IMR-90 (cell line): ENCODE measurements at regions not wholly inside any gene's neighbourhood (a gene's known extent, or its start where the extent isn't known, plus 50 kb on each side); places are given as distances from the start of the nearest gene placed in this dataset.

Source experiments
- ATAC-seq: fragments of 200-7000 bp; cut with Tn5 transposase; 2 replicates; pipeline ENCODE4 v1.9.1; 2020; ENCODE audit warnings: low read depth, mild to moderate bottlenecking, moderate library complexity
- BruUV-seq: library from RNA; stranded (reverse); fragments of 400-500 nt; replicated peaks from 2 replicates; lab custom pipeline; 2021; lab: Mats Ljungman, UMichigan
- CTCF ChIA-PET: fragments of 300-600 bp; formaldehyde crosslinking; extraction: SDS; loops from one replicate; lab custom pipeline; 2021; ENCODE audit warnings: antibody characterized with exemption; lab: Yijun Ruan, JAX
- POLR2A ChIA-PET: fragments of 300-600 bp; sonication (Branson Sonifier 250); formaldehyde crosslinking; loops from one replicate; lab custom pipeline; 2022; ENCODE audit warnings: antibody characterized with exemption; ENCODE audit not compliant: unreplicated experiment; lab: Charles Lee
- DNase-seq: peaks from one replicate; pipeline ENCODE4 v3.0.0; 2013
- H2AFZ ChIP-seq: replicated peaks from 2 replicates; pipeline ENCODE3; 2013; ENCODE audit warnings: low read length, mild to moderate bottlenecking; ENCODE audit not compliant: poor library complexity
- H2AK5ac ChIP-seq: 2 replicates; pipeline ENCODE4 v1.6.1; 2013; ENCODE audit warnings: low read depth, low read length, inconsistent platforms
- H2AK9ac ChIP-seq: replicated peaks from 2 replicates; pipeline ENCODE3; 2013; ENCODE audit warnings: mild to moderate bottlenecking, low read depth, low read length, moderate library complexity; ENCODE audit not compliant: poor library complexity
- H2BK120ac ChIP-seq: 2 replicates; pipeline ENCODE4 v1.6.1; 2013; ENCODE audit warnings: low read depth, low read length, inconsistent platforms
- H2BK15ac ChIP-seq: 3 replicates; pipeline ENCODE4 v1.6.1; 2013; ENCODE audit warnings: low read depth, low read length, inconsistent platforms
- H2BK20ac ChIP-seq: 2 replicates; pipeline ENCODE4 v1.6.1; 2013; ENCODE audit warnings: low read depth, mild to moderate bottlenecking, inconsistent platforms, low read length, moderate library complexity
- H2BK5ac ChIP-seq: 2 replicates; pipeline ENCODE4 v1.6.1; 2013; ENCODE audit warnings: mild to moderate bottlenecking, low read depth, low read length, inconsistent platforms; ENCODE audit not compliant: poor library complexity, severe bottlenecking
- H3K14ac ChIP-seq: replicated peaks from 2 replicates; pipeline ENCODE4 v1.6.1; 2013; ENCODE audit warnings: low read depth, low read length, inconsistent platforms
- H3K18ac ChIP-seq: 2 replicates; pipeline ENCODE4 v1.6.1; 2013; ENCODE audit warnings: low read depth, low read length, control low read depth
- H3K23ac ChIP-seq: 2 replicates; pipeline ENCODE4 v1.6.1; 2013; ENCODE audit warnings: low read depth, low read length, inconsistent platforms
- H3K27ac ChIP-seq: 2 replicates; pipeline ENCODE4 v1.5.1; 2013; ENCODE audit warnings: mild to moderate bottlenecking, control low read depth, low read length; ENCODE audit not compliant: insufficient read depth
- H3K27me3 ChIP-seq: 2 replicates; pipeline ENCODE4 v1.6.1; 2013; ENCODE audit warnings: low read length; ENCODE audit not compliant: control insufficient read depth, insufficient read depth
- H3K36me3 ChIP-seq: 2 replicates; pipeline ENCODE4 v1.6.1; 2013; ENCODE audit warnings: low read length, mixed read lengths; ENCODE audit not compliant: control insufficient read depth, insufficient read depth
- H3K4ac ChIP-seq: 2 replicates; pipeline ENCODE4 v1.6.1; 2013; ENCODE audit warnings: low read depth, low read length, inconsistent platforms
- H3K4me1 ChIP-seq: 2 replicates; pipeline ENCODE4 v1.6.1; 2013; ENCODE audit warnings: low read length, mixed read lengths; ENCODE audit not compliant: control insufficient read depth, insufficient read depth
- H3K4me2 ChIP-seq: 2 replicates; pipeline ENCODE4 v1.6.1; 2013; ENCODE audit warnings: low read depth, mild to moderate bottlenecking, control low read depth, low read length, moderate library complexity
- H3K4me3 ChIP-seq: 2 replicates; pipeline ENCODE4 v1.5.1; 2013; ENCODE audit warnings: low read depth, mild to moderate bottlenecking, control low read depth, low read length, moderate library complexity; ENCODE audit not compliant: insufficient read depth
- H3K56ac ChIP-seq: 2 replicates; pipeline ENCODE4 v1.6.1; 2013; ENCODE audit warnings: low read length, inconsistent platforms; ENCODE audit not compliant: insufficient read depth; ENCODE audit errors: extremely low read depth
- H3K79me1 ChIP-seq, 2 experiments: 2 replicates each; pipeline ENCODE4 v1.6.1; 2013; ENCODE audit warnings: low read length in 2 of 2, inconsistent platforms in 1 of 2, low read depth in 1 of 2
- H3K9ac ChIP-seq: 2 replicates; pipeline ENCODE4 v1.6.1; 2013; ENCODE audit warnings: low read depth, low read length, control low read depth
- H3K9me1 ChIP-seq: 2 replicates; pipeline ENCODE4 v1.6.1; 2013; ENCODE audit warnings: low read length, inconsistent platforms; ENCODE audit not compliant: insufficient read depth
- H3K9me3 ChIP-seq: 2 replicates; pipeline ENCODE4 v1.6.1; 2013; ENCODE audit warnings: low read length; ENCODE audit not compliant: control insufficient read depth, insufficient read depth
- H4K20me1 ChIP-seq: 2 replicates; pipeline ENCODE4 v1.6.1; 2013; ENCODE audit warnings: low read length, inconsistent platforms; ENCODE audit not compliant: insufficient read depth
- H4K5ac ChIP-seq: 2 replicates; pipeline ENCODE4 v1.6.1; 2013; ENCODE audit warnings: mild to moderate bottlenecking, low read depth, low read length, control low read depth
- H4K8ac ChIP-seq, 2 experiments: 2 replicates each; pipeline ENCODE4 v1.6.1; 2013; ENCODE audit warnings: low read depth in 2 of 2, low read length in 2 of 2, control low read depth in 1 of 2, inconsistent platforms in 1 of 2
- H4K91ac ChIP-seq: 2 replicates; pipeline ENCODE4 v1.6.1; 2013; ENCODE audit warnings: low read depth, low read length, inconsistent platforms; ENCODE audit not compliant: insufficient read depth
- BHLHE40 ChIP-seq: fragments of 150-350 bp; IDR thresholded peaks from 2 replicates; pipeline ENCODE4 v1.6.1; 2016; ENCODE audit warnings: mild to moderate bottlenecking, low read depth, low read length
- ELK1 ChIP-seq: fragments of 150-350 bp; IDR thresholded peaks from 2 replicates; pipeline ENCODE4 v1.6.1; 2016; ENCODE audit warnings: low read depth, mild to moderate bottlenecking, low read length, moderate library complexity, borderline replicate concordance
- WGBS, 2 experiments: methylation state at CpG; one replicate each; pipeline versions ENCODE4 v1.1.5 to v1.1.7; 2013; ENCODE audit warnings: missing lambda C conversion rate in 2 of 2; ENCODE audit not compliant: insufficient read length in 1 of 2; ENCODE audit errors: extremely low coverage in 2 of 2; 5-methylcytosine and 5-hydroxymethylcytosine counted together
- dilution Hi-C: fragments of 300-500 bp; cut with HindIII; formaldehyde crosslinking; loops from one replicate; pipeline ENCODE4 v1.14.3; 2018; ENCODE audit warnings: low sequenced_read_pairs; ENCODE audit not compliant: unreplicated experiment
- in situ Hi-C: fragments of 300-500 bp; cut with MboI; formaldehyde crosslinking; loops from 3 replicates; pipeline ENCODE4 v1.14.3; 2019; ENCODE audit warnings: low sequenced_read_pairs, inconsistent platforms, mixed read lengths
- intact Hi-C: fragments of 100-400 bp; cut with micrococcal nuclease; formaldehyde crosslinking; loops from 2 replicates; pipeline ENCODE4 v1.10.0; 2022
- TF ChIP-seq, protein P1 (sequence below): conservative IDR thresholded peaks from 2 replicates; pipeline ENCODE4 v1.5.1; 2012; ENCODE audit warnings: mild to moderate bottlenecking, low read depth, low read length, improper control_type of control experiment
- TF ChIP-seq, protein P2 (sequence below): fragments of 150-350 bp; IDR thresholded peaks from 2 replicates; pipeline ENCODE4 v1.6.1; 2017; ENCODE audit warnings: mild to moderate bottlenecking, antibody characterized with exemption, low read length, low read depth

DNA sequence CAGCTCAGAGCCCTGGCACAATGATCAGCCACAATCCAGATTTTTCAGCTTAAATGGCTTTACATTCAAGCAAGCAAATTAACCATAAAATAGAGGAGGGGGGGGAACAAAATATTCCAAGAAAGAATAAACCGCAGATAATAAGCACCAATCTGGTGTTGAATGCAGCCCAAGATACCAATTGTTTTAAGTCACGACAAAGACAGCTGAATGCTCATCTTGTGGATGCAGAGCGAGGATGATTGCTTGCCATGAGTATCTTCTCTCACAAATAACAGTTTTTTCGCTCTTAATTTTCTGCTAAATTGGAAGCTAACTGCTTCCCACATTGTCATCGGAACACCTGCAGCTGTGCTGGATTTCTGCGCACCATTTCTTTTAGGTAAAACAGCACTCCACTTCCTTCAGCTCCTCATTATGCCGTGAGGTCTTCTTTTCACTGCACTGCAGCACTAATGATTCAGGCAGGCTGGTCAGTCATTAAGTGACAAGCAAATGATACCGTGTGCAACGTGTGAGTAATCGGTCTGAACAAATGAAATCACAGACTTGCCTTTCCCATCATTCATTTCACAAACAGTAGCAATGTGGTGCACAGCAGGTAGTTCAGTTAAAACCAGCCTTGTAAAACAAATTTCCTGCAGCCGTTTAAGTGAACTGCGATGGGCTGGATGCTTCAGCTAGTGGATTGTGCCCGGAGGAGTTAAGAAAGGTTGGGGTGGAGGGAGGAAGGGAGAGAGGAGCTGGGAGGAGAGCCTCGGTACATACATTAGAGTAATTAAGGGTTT lies 106.4 kb upstream of the CDCA7L start:
- Histone ChIP-seq H4K20me1 (no peaks in the 10 kb centered on the region), H2AFZ (no peak overlapping the region), H3K4me2 (no peak overlapping the region), H3K18ac (no peak overlapping the region), H3K4ac (no peak overlapping the region), H3K9me3 (no peaks in the 10 kb centered on the region), H4K5ac (no peak overlapping the region), H3K23ac (no peak overlapping the region), H3K9ac (no peak overlapping the region), H3K79me1 (no peaks in the 10 kb centered on the region), H2AK9ac (no peak overlapping the region), H3K9me1 (no peaks in the 10 kb centered on the region), H3K27me3 (no peaks in the 10 kb centered on the region), H2BK20ac (no peak overlapping the region), H4K8ac (no peak overlapping the region), H2BK5ac (no peak overlapping the region), H3K56ac (no peak overlapping the region), H2BK15ac (no peak overlapping the region), H3K36me3 (no peaks in the 10 kb centered on the region), H3K14ac (no peak overlapping the region), H2AK5ac (no peak overlapping the region), H3K4me1 (no peaks in the 10 kb centered on the region), H2BK120ac (no peak overlapping the region), H3K27ac (no peak overlapping the region), H3K4me3 (no peak overlapping the region), H4K91ac (no peak overlapping the region)
- TF ChIP-seq, protein P1, sequence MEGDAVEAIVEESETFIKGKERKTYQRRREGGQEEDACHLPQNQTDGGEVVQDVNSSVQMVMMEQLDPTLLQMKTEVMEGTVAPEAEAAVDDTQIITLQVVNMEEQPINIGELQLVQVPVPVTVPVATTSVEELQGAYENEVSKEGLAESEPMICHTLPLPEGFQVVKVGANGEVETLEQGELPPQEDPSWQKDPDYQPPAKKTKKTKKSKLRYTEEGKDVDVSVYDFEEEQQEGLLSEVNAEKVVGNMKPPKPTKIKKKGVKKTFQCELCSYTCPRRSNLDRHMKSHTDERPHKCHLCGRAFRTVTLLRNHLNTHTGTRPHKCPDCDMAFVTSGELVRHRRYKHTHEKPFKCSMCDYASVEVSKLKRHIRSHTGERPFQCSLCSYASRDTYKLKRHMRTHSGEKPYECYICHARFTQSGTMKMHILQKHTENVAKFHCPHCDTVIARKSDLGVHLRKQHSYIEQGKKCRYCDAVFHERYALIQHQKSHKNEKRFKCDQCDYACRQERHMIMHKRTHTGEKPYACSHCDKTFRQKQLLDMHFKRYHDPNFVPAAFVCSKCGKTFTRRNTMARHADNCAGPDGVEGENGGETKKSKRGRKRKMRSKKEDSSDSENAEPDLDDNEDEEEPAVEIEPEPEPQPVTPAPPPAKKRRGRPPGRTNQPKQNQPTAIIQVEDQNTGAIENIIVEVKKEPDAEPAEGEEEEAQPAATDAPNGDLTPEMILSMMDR = no peak
- TF ChIP-seq BHLHE40 (no peak), ELK1 (no peak)
- TF ChIP-seq, protein P2, sequence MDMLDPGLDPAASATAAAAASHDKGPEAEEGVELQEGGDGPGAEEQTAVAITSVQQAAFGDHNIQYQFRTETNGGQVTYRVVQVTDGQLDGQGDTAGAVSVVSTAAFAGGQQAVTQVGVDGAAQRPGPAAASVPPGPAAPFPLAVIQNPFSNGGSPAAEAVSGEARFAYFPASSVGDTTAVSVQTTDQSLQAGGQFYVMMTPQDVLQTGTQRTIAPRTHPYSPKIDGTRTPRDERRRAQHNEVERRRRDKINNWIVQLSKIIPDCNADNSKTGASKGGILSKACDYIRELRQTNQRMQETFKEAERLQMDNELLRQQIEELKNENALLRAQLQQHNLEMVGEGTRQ = no peak
- CTCF ChIA-PET = interaction anchor here (0.6 to 1.8 kb wide), 2 partner anchors 31 to 555 kb away, joined by 3 to 6 read pairs; no protein-coding TSS in a partner anchor
- in situ Hi-C loops = no loop called here
- intact Hi-C loops = no loop called here
- no peak for ATAC-seq
- BruUV-seq = no TSS peak
- 74% methylated on average over 3 of the region's 14 CpGs; no CpG with 5 or more reads in 1 of the 2 experiments for WGBS, 2 experiments
- POLR2A ChIA-PET = no interaction called here
- dilution Hi-C loops = no loop called here
- DNase-seq = no peak
